HG03280 (cell line): ENCODE measurements at regions not wholly inside any gene's neighbourhood (a gene's known extent, or its start where the extent isn't known, plus 50 kb on each side); places are given as distances from the start of the nearest gene placed in this dataset.

ENCODE experiments used
- ATAC-seq: cut with Tn5 transposase; IDR thresholded peaks from one replicate; pipeline ENCODE4 v1.9.1; 2021; ENCODE audit warnings: mild to moderate bottlenecking, moderate library complexity; ENCODE audit not compliant: unreplicated experiment

GRCh38 chr4:59068722-59069418, 1958.7 kb upstream of the IGFBP7 start:
- ATAC-seq: no peak

- ATAC-seq: no peak
Observed at GRCh38 chr4:59086410-59086809, 1976.2 kb upstream of the IGFBP7 start.

GRCh38 chr4:59091146-59092142, 1981.3 kb upstream of the IGFBP7 start:
- ATAC-seq: no peak

GRCh38 chr4:59094505-59094904, 1984.3 kb upstream of the IGFBP7 start:
- no peak for ATAC-seq

- no peak for ATAC-seq
Observed at GRCh38 chr4:59102311-59102710, 1992.1 kb upstream of the IGFBP7 start.

- ATAC-seq: no peak
Observed at GRCh38 chr4:59120287-59120814, 2010.2 kb upstream of the IGFBP7 start.

GRCh38 chr4:59122626-59123025, 2012.4 kb upstream of the IGFBP7 start:
- no peak for ATAC-seq

GRCh38 chr4:59126159-59126558, 2016.0 kb upstream of the IGFBP7 start:
- ATAC-seq: no peak

GRCh38 chr4:59127006-59127405, 2016.8 kb upstream of the IGFBP7 start:
- no peak for ATAC-seq

- ATAC-seq: no peak
Observed at GRCh38 chr4:59127743-59128142, 2017.6 kb upstream of the IGFBP7 start.

GRCh38 chr4:59135248-59135985, 2025.2 kb upstream of the IGFBP7 start:
- no peak for ATAC-seq

GRCh38 chr4:59161249-59161648, 2038.9 kb upstream of the ADGRL3 start:
- ATAC-seq: no peak

- ATAC-seq: no peak
Observed at GRCh38 chr4:59175617-59176016, 2024.5 kb upstream of the ADGRL3 start.

GRCh38 chr4:59179372-59179771, 2020.8 kb upstream of the ADGRL3 start:
- no peak for ATAC-seq

- no peak for ATAC-seq
Observed at GRCh38 chr4:59180161-59180560, 2020.0 kb upstream of the ADGRL3 start.

- no peak for ATAC-seq
Observed at GRCh38 chr4:59180969-59181368, 2019.2 kb upstream of the ADGRL3 start.

- no peak for ATAC-seq
Observed at GRCh38 chr4:59195839-59196238, 2004.3 kb upstream of the ADGRL3 start.

GRCh38 chr4:59200992-59201391, 1999.1 kb upstream of the ADGRL3 start:
- ATAC-seq: no peak

GRCh38 chr4:59217910-59218631, 1982.1 kb upstream of the ADGRL3 start:
- no peak for ATAC-seq

- no peak for ATAC-seq
Observed at GRCh38 chr4:59222221-59222620, 1977.9 kb upstream of the ADGRL3 start.
